ENCODE measurements at regions not wholly inside any gene's neighbourhood (a gene's known extent, or its start where the extent isn't known, plus 50 kb on each side); places are given as distances from the start of the nearest gene placed in this dataset.

DNA sequence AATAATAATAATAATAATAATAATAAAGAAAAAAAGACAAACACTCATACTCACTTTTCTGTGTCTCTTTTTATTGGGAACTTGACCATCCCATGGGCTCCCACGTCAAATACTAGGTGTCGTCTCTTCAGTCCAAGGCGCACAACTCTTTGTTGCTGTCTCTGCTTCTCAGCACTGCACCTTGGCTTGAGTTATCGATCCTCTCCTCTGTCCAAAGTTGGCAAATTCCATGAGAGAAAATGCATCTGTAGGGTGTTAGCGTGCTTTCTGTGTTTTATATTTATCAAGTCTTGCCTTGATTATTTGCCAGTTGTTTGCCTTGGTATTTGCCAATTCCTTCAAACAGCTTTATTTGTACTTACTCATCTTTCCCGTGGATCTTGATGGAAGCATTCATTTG is 653.7 kb downstream of the CDH18 start:
- TF ChIP-seq POLR2A (IDR thresholded peaks at IDR 0.05): no peak
- no peak for TF ChIP-seq CTCF (IDR thresholded peaks at IDR 0.05)
- intact Hi-C loops (cut with DNase I): no loop called here

GRCh38 chr5:19342942-19343341 is 645.1 kb downstream of the CDH18 start:
- ATAC-seq (no peak), DNase-seq (no peak)
- TF ChIP-seq POLR2A (IDR thresholded peaks at IDR 0.05) (no peak), CTCF (IDR thresholded peaks at IDR 0.05) (no peak)
- 70 to 73% methylated on average over 1 of the region's 1 CpG for WGBS, 2 donors
- no peak overlapping the region for H3K4me3 ChIP-seq
- no peaks in the 10 kb centered on the region for H3K36me3 ChIP-seq (replicated peaks in 1 of 2; ENCODE audit: insufficient read depth in 1 of 2, low read depth in 2 of 2)
- intact Hi-C loops (cut with DNase I): no loop called here
- H3K9me3 ChIP-seq: no peaks in the 10 kb centered on the region
- no peaks in the 10 kb centered on the region for H3K27me3 ChIP-seq
- no peak overlapping the region for H3K27ac ChIP-seq
- H3K4me1 ChIP-seq: no peaks in the 10 kb centered on the region

More for the DNA sequence above, 653.7 kb downstream of the CDH18 start:
- no peaks in the 10 kb centered on the region for H3K9me3 ChIP-seq
- no peak overlapping the region for H3K4me3 ChIP-seq
- no peaks in the 10 kb centered on the region for H3K27me3 ChIP-seq
- H3K27ac ChIP-seq: no peak overlapping the region
- no peak for ATAC-seq
- H3K4me1 ChIP-seq: peaks cover 12% of the 10 kb centered on the region
- H3K36me3 ChIP-seq (replicated peaks in 1 of 2; ENCODE audit: insufficient read depth in 1 of 2, low read depth in 2 of 2): no peaks in the 10 kb centered on the region
- WGBS, 2 donors: 20 to 28% methylated on average over 6 of the region's 6 CpGs
- no peak for DNase-seq

GRCh38 chr5:19352120-19352519 is 635.9 kb downstream of the CDH18 start:
- DNase-seq: no peak
- no peaks in the 10 kb centered on the region for H3K36me3 ChIP-seq (replicated peaks in 1 of 2; ENCODE audit: insufficient read depth in 1 of 2, low read depth in 2 of 2)
- intact Hi-C loops (cut with DNase I): no loop called here
- no peaks in the 10 kb centered on the region for H3K27me3 ChIP-seq
- TF ChIP-seq CTCF (IDR thresholded peaks at IDR 0.05) (no peak), POLR2A (IDR thresholded peaks at IDR 0.05) (no peak)
- no peaks in the 10 kb centered on the region for H3K4me1 ChIP-seq
- H3K4me3 ChIP-seq: no peak overlapping the region
- ATAC-seq: no peak
- H3K9me3 ChIP-seq: no peaks in the 10 kb centered on the region
- 79 to 81% methylated on average over 7 of the region's 7 CpGs for WGBS, 2 donors
- no peak overlapping the region for H3K27ac ChIP-seq

DNA sequence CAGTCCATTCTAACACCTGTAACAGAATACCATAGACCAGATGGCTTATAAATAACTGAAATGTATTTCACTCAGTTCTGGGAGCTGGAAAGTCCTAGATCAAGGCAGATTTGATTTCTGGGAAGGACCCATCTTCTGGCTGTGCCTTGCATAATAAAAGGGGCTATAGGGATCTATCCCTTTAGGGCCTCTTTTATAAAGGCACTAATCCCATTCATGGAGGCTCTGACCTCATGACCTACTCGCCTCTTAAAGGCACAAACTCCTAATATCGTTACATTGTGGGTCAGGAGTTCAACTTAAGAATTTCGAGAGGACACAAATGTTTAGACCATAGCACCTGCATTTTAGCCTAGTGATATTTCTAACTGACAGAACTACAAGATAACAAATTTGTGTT is 619.0 kb downstream of the CDH18 start:
- WGBS, 2 donors: 79 to 86% methylated on average over 3 of the region's 3 CpGs
- no peaks in the 10 kb centered on the region for H3K4me1 ChIP-seq
- DNase-seq (no peak), ATAC-seq (no peak)
- no peak for TF ChIP-seq CTCF (IDR thresholded peaks at IDR 0.05)
- no peak for TF ChIP-seq POLR2A (IDR thresholded peaks at IDR 0.05)
- H3K27me3 ChIP-seq: no peaks in the 10 kb centered on the region
- intact Hi-C loops (cut with DNase I): no loop called here
- H3K36me3 ChIP-seq (replicated peaks in 1 of 2; ENCODE audit: insufficient read depth in 1 of 2, low read depth in 2 of 2): no peaks in the 10 kb centered on the region
- no peak overlapping the region for H3K4me3 ChIP-seq
- no peak overlapping the region for H3K27ac ChIP-seq
- no peaks in the 10 kb centered on the region for H3K9me3 ChIP-seq

- 82 to 89% methylated on average over 4 of the region's 4 CpGs for WGBS, 2 donors
- Histone ChIP-seq H3K27ac (no peak overlapping the region), H3K36me3 (replicated peaks in 1 of 2; ENCODE audit: insufficient read depth in 1 of 2, low read depth in 2 of 2) (no peaks in the 10 kb centered on the region), H3K4me1 (no peaks in the 10 kb centered on the region), H3K4me3 (no peak overlapping the region), H3K9me3 (no peaks in the 10 kb centered on the region), H3K27me3 (no peaks in the 10 kb centered on the region)
- ATAC-seq (no peak), DNase-seq (no peak)
- TF ChIP-seq CTCF (IDR thresholded peaks at IDR 0.05): no peak
- no peak for TF ChIP-seq POLR2A (IDR thresholded peaks at IDR 0.05)
- intact Hi-C loops (cut with DNase I): no loop called here
These were observed 618.4 kb downstream of the CDH18 start for GRCh38 chr5:19369561-19369960.

Data from body of pancreas (tissue), 4 donors.